ENCODE measurements at regions not wholly inside any gene's neighbourhood (a gene's known extent, or its start where the extent isn't known, plus 50 kb on each side); places are given as distances from the start of the nearest gene placed in this dataset.

- H3K27ac ChIP-seq (ENCODE audit: low read length in 2 of 2): no peak overlapping the region
- H3K36me3 ChIP-seq (replicated peaks in 1 of 2; ENCODE audit: control extremely low read depth in 1 of 2, control insufficient read depth in 1 of 2, extremely low read depth in 1 of 2, insufficient read depth in 2 of 2, low read length in 1 of 2): no peaks in the 10 kb centered on the region
- WGBS (ENCODE audit: insufficient coverage): no CpG with 5 or more reads among the region's 2 CpGs
- no peak for ATAC-seq (ENCODE audit: low read depth)
- peaks cover 40% of the 10 kb centered on the region for H3K27me3 Mint-ChIP-seq
- H3K4me1 Mint-ChIP-seq: no peaks in the 10 kb centered on the region
- H3K27ac Mint-ChIP-seq: no peak overlapping the region
- no peak overlapping the region for H3K9ac ChIP-seq (ENCODE audit: low read length)
- no peaks in the 10 kb centered on the region for H3K9me3 ChIP-seq (ENCODE audit: control extremely low read depth in 1 of 3, control insufficient read depth in 2 of 3, insufficient read depth in 1 of 3, low read length in 2 of 3)
- H2AFZ ChIP-seq (ENCODE audit: insufficient read depth, low read depth, low read length, poor library complexity, severe bottlenecking): no peak overlapping the region
- ChIA-PET POLR2A (no interaction called here), CTCF (no interaction called here)
- no peak overlapping the region for H3K4me2 ChIP-seq (replicated peaks; ENCODE audit: low read depth, low read length, poor library complexity, severe bottlenecking)
- H3K9me3 Mint-ChIP-seq (ENCODE audit: insufficient read depth): no peaks in the 10 kb centered on the region
- no peak overlapping the region for H3K4me3 ChIP-seq (ENCODE audit: control extremely low read depth in 1 of 5, extremely low read depth in 1 of 5, insufficient read depth in 1 of 5, low read depth in 2 of 5, low read length in 4 of 5)
- no peak for TF ChIP-seq CTCF (IDR thresholded peaks at IDR 0.05)
- no peak for TF ChIP-seq EZH2 (IDR thresholded peaks at IDR 0.05; ENCODE audit: borderline replicate concordance, insufficient read depth, low read depth, low read length, poor library complexity, severe bottlenecking)
- peaks cover 0 to 7% (median 0%) of the 10 kb centered on the region in 4 experiments for H3K27me3 ChIP-seq (replicated peaks in 1 of 4; ENCODE audit: control extremely low read depth in 1 of 4, control insufficient read depth in 3 of 4, insufficient read depth in 4 of 4, low read length in 3 of 4)
- no peak for DNase-seq
- no peaks in the 10 kb centered on the region for H3K4me1 ChIP-seq (ENCODE audit: control insufficient read depth in 2 of 2, insufficient read depth in 2 of 2, low read length in 2 of 2)
- H4K20me1 ChIP-seq (ENCODE audit: control insufficient read depth, insufficient read depth, low read length, poor library complexity, severe bottlenecking): no peaks in the 10 kb centered on the region
- H3K79me2 ChIP-seq (ENCODE audit: control insufficient read depth, insufficient read depth, low read length): no peaks in the 10 kb centered on the region
- H3K4me3 Mint-ChIP-seq: no peak overlapping the region
- intact Hi-C loops (cut with micrococcal nuclease): no loop called here
Measured at GRCh38 chr12:107855471-107855870, 81.0 kb downstream of the ASCL4 start.

GRCh38 chr12:107856096-107856495, 81.6 kb downstream of the ASCL4 start:
- Histone ChIP-seq H3K79me2 (ENCODE audit: control insufficient read depth, insufficient read depth, low read length) (no peaks in the 10 kb centered on the region), H3K27me3 (replicated peaks in 1 of 4; ENCODE audit: control extremely low read depth in 1 of 4, control insufficient read depth in 3 of 4, insufficient read depth in 4 of 4, low read length in 3 of 4) (peaks cover 0 to 7% (median 0%) of the 10 kb centered on the region in 4 experiments), H3K36me3 (replicated peaks in 1 of 2; ENCODE audit: control extremely low read depth in 1 of 2, control insufficient read depth in 1 of 2, extremely low read depth in 1 of 2, insufficient read depth in 2 of 2, low read length in 1 of 2) (no peaks in the 10 kb centered on the region), H3K27ac (ENCODE audit: low read length in 2 of 2) (no peak overlapping the region), H2AFZ (ENCODE audit: insufficient read depth, low read depth, low read length, poor library complexity, severe bottlenecking) (no peak overlapping the region), H3K4me3 (ENCODE audit: control extremely low read depth in 1 of 5, extremely low read depth in 1 of 5, insufficient read depth in 1 of 5, low read depth in 2 of 5, low read length in 4 of 5) (no peak overlapping the region), H3K4me1 (ENCODE audit: control insufficient read depth in 2 of 2, insufficient read depth in 2 of 2, low read length in 2 of 2) (no peaks in the 10 kb centered on the region), H3K9ac (ENCODE audit: low read length) (no peak overlapping the region), H3K4me2 (replicated peaks; ENCODE audit: low read depth, low read length, poor library complexity, severe bottlenecking) (no peak overlapping the region), H3K9me3 (ENCODE audit: control extremely low read depth in 1 of 3, control insufficient read depth in 2 of 3, insufficient read depth in 1 of 3, low read length in 2 of 3) (no peaks in the 10 kb centered on the region), H4K20me1 (ENCODE audit: control insufficient read depth, insufficient read depth, low read length, poor library complexity, severe bottlenecking) (no peaks in the 10 kb centered on the region)
- intact Hi-C loops (cut with micrococcal nuclease): no loop called here
- Mint-ChIP-seq H3K27me3 (peaks cover 42% of the 10 kb centered on the region), H3K9me3 (ENCODE audit: insufficient read depth) (no peaks in the 10 kb centered on the region), H3K4me3 (no peak overlapping the region), H3K4me1 (no peaks in the 10 kb centered on the region), H3K27ac (no peak overlapping the region)
- TF ChIP-seq EZH2 (IDR thresholded peaks at IDR 0.05; ENCODE audit: borderline replicate concordance, insufficient read depth, low read depth, low read length, poor library complexity, severe bottlenecking): no peak
- TF ChIP-seq CTCF (IDR thresholded peaks at IDR 0.05): no peak
- ChIA-PET CTCF (no interaction called here), POLR2A (no interaction called here)
- ATAC-seq (ENCODE audit: low read depth): no peak
- WGBS (ENCODE audit: insufficient coverage): 83% methylated on average over 2 of the region's 2 CpGs
- no peak for DNase-seq
